ENCODE measurements at regions not wholly inside any gene's neighbourhood (a gene's known extent, or its start where the extent isn't known, plus 50 kb on each side); places are given as distances from the start of the nearest gene placed in this dataset.

DNA sequence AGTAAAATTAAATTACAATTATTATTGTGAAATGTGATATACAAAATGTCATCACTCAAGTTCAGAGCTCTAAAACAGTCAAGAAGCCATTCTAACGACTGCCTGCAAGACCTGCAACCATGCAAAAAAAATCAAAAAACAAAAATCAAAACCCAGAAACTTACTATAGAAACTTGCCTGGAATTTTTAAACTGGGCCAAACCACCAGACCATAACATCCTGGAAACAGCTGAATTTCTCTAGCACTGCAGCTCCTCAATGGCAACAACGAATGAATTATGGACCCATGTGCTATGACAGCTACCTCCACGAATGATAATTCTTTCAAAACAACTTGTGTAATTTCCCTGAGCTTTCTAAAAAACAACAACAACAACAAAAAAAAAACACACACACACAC is 130.0 kb upstream of the KCNMB2 start:
- no peaks in the 10 kb centered on the region for H3K9me3 ChIP-seq (ENCODE audit: control insufficient read depth, insufficient read depth, low read length)
- DNase-seq (ENCODE audit: low read depth, low spot score), result no peak
- ChIA-PET POLR2A (no interaction called here), CTCF (interaction anchor here (1.2 to 1.9 kb wide), 3 partner anchors 21 to 609 kb away, joined by 3 to 7 read pairs (median 3); no protein-coding TSS in a partner anchor)
- H3K27me3 ChIP-seq (ENCODE audit: control insufficient read depth, insufficient read depth, low read length), result no peaks in the 10 kb centered on the region
- H3K27ac ChIP-seq (ENCODE audit: low read depth, low read length), result no peak overlapping the region
- TF ChIP-seq, protein P1, sequence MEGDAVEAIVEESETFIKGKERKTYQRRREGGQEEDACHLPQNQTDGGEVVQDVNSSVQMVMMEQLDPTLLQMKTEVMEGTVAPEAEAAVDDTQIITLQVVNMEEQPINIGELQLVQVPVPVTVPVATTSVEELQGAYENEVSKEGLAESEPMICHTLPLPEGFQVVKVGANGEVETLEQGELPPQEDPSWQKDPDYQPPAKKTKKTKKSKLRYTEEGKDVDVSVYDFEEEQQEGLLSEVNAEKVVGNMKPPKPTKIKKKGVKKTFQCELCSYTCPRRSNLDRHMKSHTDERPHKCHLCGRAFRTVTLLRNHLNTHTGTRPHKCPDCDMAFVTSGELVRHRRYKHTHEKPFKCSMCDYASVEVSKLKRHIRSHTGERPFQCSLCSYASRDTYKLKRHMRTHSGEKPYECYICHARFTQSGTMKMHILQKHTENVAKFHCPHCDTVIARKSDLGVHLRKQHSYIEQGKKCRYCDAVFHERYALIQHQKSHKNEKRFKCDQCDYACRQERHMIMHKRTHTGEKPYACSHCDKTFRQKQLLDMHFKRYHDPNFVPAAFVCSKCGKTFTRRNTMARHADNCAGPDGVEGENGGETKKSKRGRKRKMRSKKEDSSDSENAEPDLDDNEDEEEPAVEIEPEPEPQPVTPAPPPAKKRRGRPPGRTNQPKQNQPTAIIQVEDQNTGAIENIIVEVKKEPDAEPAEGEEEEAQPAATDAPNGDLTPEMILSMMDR (IDR thresholded peaks at IDR 0.05; ENCODE audit: low read depth, low read length), result no peak
- no peak overlapping the region for H3K4me3 ChIP-seq (ENCODE audit: low read depth, low read length)

DNA sequence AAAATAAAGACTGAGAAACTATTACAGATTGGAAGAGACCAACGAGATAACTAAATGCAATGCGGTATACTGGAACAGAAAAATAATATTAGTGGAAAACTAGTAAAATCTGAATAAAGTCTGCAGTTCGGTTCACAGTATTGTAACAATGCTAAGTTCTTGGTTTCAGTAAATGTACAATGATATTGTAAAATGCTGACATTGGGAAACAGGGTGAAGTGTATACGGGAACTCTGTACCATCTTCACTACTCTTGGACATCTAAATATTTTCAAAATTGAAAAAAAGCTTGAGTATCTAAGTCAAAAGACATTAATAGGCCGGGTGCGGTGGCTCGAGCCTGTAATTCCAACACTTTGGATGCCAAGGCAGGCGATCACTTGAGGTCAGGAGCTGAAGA is 120.9 kb upstream of the KCNMB2 start:
- Histone ChIP-seq H3K9me3 (ENCODE audit: control insufficient read depth, insufficient read depth, low read length) (no peaks in the 10 kb centered on the region), H3K27ac (ENCODE audit: low read depth, low read length) (no peak overlapping the region), H3K27me3 (ENCODE audit: control insufficient read depth, insufficient read depth, low read length) (no peaks in the 10 kb centered on the region), H3K4me3 (ENCODE audit: low read depth, low read length) (no peak overlapping the region)
- TF ChIP-seq, protein P1 (IDR thresholded peaks at IDR 0.05; ENCODE audit: low read depth, low read length), result no peak
- CTCF ChIA-PET, result no interaction called here
- DNase-seq (ENCODE audit: low read depth, low spot score), result no peak
- POLR2A ChIA-PET, result no interaction called here

DNA sequence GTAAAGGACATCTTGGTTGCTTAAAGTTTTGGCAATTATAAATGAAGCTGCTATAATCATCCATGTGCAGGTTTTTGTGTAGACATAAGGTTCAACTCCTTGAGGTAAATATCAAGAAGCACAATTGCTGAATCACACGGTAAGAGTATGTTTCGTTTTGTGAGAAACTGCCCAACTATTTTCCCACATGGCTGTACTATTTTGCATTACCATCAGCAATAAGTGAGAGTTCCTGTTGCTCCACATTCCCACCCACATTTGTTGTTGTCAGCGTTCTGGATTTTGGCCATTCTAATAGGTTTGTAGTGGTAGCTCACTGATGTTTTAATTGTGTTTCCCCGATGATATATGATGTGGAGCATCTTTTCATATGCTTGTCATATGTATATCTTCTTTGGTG is 118.5 kb upstream of the KCNMB2 start:
- Histone ChIP-seq H3K4me3 (ENCODE audit: low read depth, low read length) (no peak overlapping the region), H3K27me3 (ENCODE audit: control insufficient read depth, insufficient read depth, low read length) (no peaks in the 10 kb centered on the region), H3K9me3 (ENCODE audit: control insufficient read depth, insufficient read depth, low read length) (no peaks in the 10 kb centered on the region), H3K27ac (ENCODE audit: low read depth, low read length) (no peak overlapping the region)
- ChIA-PET CTCF (no interaction called here), POLR2A (no interaction called here)
- TF ChIP-seq, protein P1 (IDR thresholded peaks at IDR 0.05; ENCODE audit: low read depth, low read length), result no peak
- DNase-seq (ENCODE audit: low read depth, low spot score), result no peak

DNA sequence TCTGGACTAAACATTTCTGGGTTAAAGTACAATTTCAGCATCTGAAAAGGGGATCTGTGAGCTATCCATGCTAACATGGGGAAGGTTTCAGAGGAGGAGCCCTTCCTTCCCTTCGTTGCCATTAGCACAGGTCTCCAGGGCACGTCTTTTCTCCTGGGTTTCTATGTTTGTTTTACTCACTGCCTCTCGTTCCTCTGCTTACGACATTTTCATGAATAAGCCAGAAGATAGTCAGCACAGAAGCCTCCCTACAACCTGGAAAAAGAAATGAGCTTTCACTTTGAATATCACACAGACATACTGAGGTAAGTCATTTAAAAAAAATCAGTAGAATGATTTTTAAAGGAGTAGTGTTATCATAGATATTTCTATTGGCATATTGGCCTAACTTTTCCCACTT is 117.2 kb upstream of the KCNMB2 start:
- Histone ChIP-seq H3K9me3 (ENCODE audit: control insufficient read depth, insufficient read depth, low read length) (no peaks in the 10 kb centered on the region), H3K4me3 (ENCODE audit: low read depth, low read length) (no peak overlapping the region), H3K27ac (ENCODE audit: low read depth, low read length) (no peak overlapping the region), H3K27me3 (ENCODE audit: control insufficient read depth, insufficient read depth, low read length) (no peaks in the 10 kb centered on the region)
- DNase-seq (ENCODE audit: low read depth, low spot score), result no peak
- TF ChIP-seq, protein P1 (IDR thresholded peaks at IDR 0.05; ENCODE audit: low read depth, low read length), result no peak
- POLR2A ChIA-PET, result no interaction called here
- CTCF ChIA-PET, result interaction anchor here (1.7 to 1.8 kb wide), 2 partner anchors 18 to 548 kb away, joined by 6 to 7 read pairs; no protein-coding TSS in a partner anchor

DNA sequence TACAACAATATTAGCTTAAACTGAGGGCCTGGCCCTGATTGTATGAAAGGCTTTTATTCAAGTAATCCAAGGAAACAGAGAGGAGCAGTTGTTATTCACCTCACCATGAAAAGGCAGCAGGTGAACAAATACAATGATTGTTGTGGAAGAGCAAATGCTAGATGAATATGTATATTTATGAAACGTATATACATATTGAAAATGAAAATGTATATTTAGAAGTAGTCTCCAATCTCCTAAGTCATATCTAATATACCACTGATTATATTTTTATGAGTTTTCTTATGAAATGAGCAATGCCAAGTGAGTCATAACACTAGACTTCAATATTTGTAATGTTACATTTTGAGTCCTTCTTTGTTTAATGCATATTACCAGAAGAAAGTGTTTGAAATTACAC is 116.2 kb upstream of the KCNMB2 start:
- TF ChIP-seq, protein P1 (IDR thresholded peaks at IDR 0.05; ENCODE audit: low read depth, low read length), result no peak
- Histone ChIP-seq H3K9me3 (ENCODE audit: control insufficient read depth, insufficient read depth, low read length) (no peaks in the 10 kb centered on the region), H3K4me3 (ENCODE audit: low read depth, low read length) (no peak overlapping the region), H3K27me3 (ENCODE audit: control insufficient read depth, insufficient read depth, low read length) (no peaks in the 10 kb centered on the region), H3K27ac (ENCODE audit: low read depth, low read length) (no peak overlapping the region)
- ChIA-PET CTCF (interaction anchor here (1.8 kb wide), 1 partner anchor 547 kb away, joined by 7 read pairs; no protein-coding TSS in a partner anchor), POLR2A (no interaction called here)
- DNase-seq (ENCODE audit: low read depth, low spot score), result no peak
